GM21423 (cell line): ENCODE measurements at regions not wholly inside any gene's neighbourhood (a gene's known extent, or its start where the extent isn't known, plus 50 kb on each side); places are given as distances from the start of the nearest gene placed in this dataset.

Experiments
- ATAC-seq: cut with Tn5 transposase; IDR thresholded peaks from one replicate; pipeline ENCODE4 v1.9.1; 2021; ENCODE audit warnings: mild to moderate bottlenecking, moderate library complexity; ENCODE audit not compliant: unreplicated experiment

DNA sequence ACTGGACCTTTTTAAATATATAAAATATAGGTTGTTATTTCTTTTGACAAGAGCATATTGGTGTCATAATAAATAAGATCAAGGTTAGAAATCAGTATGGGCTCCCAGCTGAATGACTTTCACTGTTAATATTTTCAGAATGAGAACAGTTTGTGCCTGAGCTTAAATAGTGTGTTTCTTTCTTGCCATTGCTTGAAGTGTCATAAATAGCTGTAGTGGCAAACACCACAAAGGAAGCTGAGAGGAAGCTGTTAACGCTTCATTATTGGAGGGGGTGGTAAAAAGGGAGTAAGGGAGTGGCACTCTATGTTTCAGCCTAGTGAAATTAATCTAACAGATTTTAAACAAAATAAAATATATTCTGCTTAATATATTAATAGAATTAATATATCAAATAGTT is 1089.8 kb upstream of the NCAM2 start:
- no peak for ATAC-seq

DNA sequence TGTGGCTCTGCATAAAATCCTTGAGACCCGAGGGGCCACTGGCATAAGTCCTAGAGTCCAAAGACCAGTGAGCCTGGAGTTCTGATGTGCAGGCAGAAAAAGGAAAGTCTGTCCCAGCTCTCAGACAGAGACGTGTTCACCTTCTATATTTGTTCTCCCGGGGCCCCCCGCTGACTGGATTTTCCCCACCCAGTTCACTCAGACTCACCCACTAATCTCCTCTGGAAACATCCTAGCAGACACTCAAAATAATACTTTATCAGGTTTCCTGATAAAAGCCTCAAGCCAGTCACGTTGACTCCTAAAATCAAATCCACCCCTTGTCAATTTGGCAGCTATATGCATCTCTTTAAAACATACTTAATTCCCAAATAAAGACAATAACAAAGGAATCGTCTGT is 1084.2 kb upstream of the NCAM2 start:
- ATAC-seq = no peak

DNA sequence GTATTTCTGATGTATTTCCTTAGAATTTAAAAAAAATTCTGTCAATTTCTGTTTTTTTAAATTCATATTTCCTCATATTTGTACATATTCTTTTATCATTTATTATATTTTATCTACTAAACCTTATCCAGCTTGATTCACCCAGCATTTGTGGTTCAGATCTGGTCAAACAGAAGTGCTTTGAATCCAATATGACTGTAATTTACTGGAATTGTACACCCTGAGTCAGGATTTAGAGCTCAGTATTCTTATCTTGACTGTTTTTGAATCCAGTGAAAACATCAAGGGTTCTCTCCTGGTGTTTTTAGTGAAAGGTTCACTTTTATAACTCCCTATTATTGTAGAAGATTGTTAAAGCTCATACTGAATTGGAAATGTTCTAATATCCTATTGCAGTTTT is 1077.0 kb upstream of the NCAM2 start:
- no peak for ATAC-seq

DNA sequence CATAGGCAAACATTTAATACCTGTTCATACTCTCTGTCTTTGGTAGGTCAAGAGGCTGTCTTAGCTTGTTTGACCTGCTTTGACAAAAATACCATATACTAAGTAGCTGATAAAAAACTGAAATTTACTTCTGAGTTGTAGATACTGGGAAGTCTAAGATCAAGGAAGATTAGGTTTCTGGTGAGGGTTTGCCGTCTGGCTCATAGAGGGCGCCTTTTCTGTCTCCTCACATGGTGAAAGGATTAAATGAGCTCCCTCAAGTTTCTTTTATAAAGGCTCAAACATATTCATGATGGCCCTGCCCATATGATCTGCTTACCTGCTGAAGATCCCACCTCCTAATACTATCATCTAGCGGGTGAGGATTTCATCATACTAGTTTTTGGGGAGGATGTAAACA is 1076.1 kb upstream of the NCAM2 start:
- ATAC-seq = no peak

DNA sequence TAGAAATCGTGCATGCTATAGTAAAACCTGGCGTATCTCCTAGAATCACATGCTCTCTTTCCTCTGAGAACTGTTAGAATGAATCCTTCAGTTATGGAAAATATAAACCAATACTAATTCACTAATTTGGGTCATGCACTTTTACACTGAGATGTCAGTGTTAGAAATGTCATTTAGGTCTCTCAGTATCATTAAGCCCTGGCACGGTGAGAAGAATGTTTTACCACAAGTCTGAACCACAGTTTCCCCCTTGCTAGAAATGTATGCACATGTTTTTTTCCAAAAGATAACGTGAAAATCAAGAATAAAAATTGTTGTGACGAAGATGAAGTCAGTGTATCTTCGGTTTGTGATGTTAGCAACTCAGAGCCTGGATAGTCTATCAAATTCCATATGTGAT is 1062.7 kb upstream of the NCAM2 start:
- ATAC-seq = no peak

DNA sequence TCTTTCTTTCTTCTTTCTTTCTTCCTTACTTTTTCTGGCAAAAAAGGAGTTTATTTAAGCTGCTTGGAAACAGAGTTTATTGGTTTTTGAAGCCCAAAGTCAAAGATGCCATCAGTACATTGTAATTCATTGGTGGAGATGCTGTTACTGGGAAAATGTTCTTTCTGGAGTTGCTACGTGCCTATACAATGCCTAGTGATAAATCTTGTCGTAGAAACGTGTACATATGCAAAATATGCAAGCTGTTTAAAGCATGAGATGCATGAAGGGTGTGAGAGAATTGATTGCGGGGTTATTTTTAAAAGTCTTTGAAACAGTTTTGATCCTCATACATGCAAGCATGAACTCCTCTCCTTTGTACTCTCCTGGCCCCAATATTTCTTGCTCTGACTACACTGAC is 1060.6 kb upstream of the NCAM2 start:
- ATAC-seq = no peak

DNA sequence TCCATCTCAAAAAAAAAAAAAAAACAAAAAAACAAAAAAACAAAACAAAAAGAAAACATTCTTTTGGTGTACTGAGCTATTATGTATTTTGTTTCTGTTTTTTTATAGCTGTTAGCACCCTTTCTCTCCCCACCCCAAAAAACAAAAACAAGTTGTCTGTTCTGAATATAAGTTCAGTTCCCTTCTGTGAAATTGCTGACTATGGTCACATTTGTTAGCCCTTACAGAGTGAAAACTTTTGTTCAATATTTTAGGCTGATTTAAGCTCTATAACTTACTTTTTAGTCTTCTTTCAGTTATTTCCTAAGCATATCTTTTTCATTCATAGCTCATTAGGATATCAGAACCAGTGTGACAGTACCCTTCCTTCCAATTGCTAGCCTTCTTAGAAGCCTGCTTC is 1056.6 kb upstream of the NCAM2 start:
- ATAC-seq = no peak

DNA sequence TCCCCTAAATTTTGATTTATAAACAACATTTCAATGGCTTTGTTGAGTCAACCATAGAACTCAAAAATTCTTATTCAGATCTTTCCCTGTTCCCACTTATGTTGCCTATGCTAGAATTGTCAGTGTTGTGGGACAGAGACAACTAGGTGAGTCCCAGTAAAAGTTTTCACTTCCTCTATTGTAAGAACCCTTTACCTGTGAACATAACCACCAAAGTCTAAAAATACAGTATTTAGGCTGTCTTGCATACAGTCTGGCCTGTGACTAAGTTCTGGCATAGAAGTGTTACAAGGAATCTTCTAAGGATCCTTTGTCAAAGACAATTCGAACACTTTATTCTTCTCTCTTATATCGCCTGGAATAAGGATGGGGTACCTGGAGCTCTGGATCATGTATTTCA is 1047.9 kb upstream of the NCAM2 start:
- ATAC-seq = no peak

DNA sequence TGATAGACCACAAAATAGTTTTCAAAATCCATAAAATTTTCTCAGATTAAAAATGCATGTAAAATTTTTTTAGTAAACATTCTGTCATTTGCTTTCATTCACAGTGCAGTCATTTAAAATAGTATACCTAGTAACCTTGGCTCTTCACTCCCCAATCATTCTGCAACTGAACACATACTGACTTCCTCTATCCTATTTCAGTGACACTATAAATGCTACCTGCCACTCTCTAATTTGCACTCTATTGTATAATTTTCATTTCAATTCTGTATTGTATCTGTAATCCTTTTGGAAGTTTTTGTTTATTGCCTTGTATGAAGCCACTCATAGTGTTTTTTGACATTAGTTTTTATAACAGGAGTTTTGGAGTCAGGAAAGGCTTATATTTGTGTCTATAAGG is 1029.1 kb upstream of the NCAM2 start:
- no peak for ATAC-seq

DNA sequence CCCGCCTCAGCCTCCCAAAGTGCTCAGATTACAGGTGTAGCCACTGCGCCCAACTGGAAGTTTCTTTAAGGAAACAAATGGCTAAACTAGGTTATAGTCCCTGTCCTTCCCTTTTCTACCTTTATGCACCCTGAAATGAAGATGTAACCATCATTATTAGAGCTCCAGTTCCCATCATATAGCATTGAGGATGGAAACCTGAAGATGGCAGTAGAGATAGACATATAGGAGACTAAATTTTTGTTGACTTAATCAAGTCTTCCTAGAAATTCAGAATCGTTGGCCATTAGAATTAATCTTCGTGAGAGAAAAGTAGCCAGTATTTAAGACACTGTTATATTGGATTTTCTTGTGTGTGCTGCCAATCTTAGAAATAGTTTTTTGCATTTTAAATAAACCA is 1016.3 kb upstream of the NCAM2 start:
- no peak for ATAC-seq

DNA sequence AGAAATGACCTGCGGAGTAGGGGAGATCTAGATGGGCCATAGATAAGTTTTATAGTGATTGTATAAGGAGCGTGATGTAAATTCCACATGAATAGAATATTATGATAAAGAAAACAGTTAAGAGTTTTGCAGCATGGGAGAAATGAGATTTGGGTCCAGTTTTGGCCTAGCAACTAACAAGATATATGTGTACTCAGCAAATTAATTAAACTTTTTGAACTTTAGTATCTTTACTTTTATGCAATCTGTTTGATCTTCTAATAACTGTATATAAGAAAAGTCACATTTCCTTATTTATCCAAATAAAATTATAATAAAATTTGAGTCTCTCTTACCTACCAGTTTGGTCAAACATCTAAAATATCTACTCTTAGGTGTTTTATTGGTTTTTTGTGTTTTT is 1011.8 kb upstream of the NCAM2 start:
- ATAC-seq = no peak

DNA sequence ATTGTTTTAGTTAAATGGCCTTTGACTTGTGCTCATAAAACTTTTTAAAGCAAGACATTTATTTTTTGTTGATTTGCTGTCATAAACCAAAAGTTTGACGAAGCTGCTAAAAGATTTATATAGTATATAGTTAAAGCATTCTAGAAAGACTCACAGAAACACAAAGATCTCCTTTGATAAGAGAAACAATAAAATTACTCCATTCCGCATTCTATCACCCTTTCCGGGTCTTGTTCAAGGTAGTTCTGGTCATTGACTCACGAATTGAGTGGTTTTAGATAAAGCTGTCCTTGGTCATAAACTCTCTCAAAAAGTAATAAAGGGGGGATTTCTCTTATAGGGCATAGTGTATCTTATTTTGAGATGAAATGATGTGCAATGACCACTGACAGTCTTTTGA is 1010.5 kb upstream of the NCAM2 start:
- no peak for ATAC-seq

DNA sequence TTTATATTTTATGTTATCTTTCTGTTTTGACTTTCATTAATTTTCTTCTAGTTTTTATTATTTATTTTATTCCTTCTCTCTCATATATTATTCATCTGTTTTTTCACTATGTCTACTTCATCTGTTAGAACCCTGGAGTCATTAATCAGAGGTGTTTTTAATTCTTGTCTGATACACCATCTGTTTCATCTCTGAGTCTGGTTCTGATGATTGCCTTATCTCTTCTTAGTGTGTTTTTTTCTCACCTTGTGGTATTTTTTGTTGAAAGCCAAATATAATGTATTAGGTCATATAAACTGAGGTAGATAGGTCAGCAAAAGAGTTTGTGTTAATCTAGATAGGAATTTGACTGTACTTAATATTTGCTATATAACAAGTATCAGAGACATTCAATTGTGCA is 1005.7 kb upstream of the NCAM2 start:
- no peak for ATAC-seq

DNA sequence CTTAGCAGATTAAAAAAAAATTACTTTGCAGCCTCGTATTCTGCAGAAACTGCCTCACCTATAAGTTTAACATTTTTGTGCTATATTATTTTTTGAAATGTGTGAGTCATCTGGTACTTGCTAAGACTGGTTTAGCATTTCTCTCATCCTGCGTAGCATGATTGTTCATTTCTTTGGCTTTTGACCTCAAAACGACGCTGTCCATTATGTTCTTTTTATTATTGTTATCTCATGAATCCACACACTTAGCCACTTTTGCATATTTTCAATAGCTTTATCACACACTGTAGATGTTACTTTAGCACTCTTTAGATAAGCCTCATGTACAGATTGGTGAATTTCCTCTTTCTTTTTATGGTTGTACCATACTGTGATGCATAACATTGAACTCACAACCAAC is 1004.9 kb upstream of the NCAM2 start:
- no peak for ATAC-seq

DNA sequence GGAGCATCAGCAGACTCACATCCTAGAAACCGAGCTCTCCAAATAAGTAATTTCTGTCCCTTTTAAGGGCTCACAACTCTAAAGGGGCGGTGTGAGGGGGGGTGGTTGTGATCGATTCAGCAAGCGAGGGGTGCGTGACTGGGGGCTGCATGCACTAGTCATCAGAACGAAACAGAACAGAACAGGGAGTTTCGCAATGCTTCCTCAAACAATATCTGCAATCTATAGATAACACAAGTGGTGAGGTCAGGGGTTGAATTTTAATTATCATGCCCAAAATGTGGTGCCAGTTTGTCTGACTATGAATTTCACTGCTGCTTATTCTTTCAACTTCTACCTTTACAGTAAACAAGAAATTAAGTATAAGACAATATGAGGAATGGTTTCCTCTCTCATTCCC is 1003.0 kb upstream of the NCAM2 start:
- ATAC-seq = no peak

DNA sequence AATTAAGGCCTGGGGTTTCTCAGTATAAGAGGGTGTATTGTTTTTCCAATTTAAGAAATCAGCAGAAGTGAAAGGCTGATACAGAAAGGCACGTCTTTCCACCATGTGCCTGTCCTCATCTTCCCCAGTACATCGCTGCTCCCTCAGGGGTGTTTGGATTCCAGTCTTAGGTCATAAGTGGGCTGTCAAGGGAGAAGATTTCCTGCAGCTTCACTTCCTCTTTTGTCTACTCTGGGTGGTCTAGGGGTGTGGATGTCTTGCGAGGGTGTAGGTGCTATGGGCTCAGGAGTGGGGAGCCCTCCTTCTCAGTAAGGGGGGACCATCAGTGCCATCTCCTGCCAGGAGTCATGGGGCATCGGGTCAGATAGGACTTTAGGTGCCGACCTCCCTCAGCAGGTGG is 999.8 kb upstream of the NCAM2 start:
- ATAC-seq = no peak

DNA sequence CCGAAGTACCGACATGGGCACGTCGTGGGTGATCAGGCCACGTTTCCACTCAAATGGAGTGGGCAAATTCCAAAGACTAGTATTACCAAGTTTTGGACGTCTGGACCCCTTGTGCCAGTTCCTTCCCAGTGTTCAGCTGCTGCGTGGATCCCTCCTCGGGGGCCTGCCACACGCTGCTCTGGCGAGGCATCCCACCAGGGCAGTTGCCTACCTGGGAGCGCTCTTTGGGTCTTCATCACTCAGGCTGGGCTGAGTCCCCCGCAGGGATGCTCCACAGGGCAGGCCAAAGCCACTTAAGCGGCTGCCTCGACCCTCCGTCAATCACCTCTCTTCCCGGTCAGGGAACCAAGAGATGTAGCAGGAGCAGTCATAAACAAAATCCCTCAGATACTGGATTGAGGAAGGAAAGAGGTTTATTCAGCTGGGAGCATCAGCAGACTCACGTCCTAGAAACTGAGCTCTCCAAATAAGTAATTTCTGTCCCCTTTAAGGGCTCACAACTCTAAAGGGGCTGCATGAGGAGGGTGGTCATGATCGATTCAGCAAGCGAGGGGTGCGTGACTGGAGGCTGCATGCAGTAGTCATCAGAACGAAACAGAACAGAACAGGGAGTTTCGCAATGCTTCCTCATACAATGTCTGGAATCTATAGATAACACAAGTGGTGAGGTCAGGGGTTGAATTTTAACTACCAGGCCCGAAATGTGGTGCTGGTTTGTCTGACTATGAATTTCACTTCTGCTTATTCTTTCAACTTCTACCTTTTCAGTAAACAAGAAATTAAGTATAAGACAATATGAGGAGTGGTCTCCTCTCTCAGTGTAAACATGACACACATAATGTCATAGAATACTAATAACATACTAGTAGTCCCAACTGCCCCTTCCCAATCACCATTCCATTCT is 998.6 kb upstream of the NCAM2 start:
- peak; percentile 79 for ATAC-seq

DNA sequence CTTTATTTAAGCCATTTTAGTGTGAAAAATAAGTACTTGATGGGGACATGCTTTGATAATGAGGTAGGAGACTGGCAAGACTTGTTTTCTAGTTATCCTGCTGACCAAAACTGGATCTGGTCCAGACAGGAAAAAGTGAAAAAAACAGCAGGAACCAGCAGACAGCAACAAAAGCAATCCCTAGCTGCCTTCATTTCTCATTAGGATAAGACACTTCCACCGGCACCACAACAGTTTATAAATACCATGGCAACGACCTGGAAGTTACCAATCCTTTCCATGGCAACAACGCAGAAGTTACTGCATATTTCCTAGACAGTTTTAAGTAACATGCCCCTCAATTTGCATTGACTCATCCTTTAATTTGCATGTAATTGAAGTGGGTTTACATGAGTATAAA is 993.8 kb upstream of the NCAM2 start:
- ATAC-seq = no peak

DNA sequence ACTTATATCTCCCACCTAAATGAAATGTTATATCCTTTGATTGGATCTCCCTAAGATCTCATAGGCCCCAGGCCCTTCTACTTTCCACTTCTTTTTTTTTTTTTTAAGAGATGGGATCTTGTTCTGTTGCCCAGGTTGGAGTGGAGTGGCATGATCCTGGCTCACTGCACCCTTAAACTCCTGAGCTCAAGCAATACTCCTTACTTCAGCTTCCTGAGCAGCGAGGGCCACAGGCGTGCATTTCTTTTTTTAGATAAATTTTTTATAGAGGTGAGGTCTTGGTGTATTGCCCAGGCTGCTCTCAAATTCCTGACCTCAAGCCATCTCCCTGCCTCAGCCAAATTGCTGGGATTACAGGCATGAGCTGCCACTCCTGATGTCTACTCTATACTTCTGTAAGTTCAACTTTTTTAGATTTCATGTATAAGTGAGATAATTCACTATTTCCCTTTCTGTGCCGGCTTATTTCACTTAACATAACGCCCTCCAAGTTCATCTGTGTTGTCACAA is 987.5 kb upstream of the NCAM2 start:
- no peak for ATAC-seq

DNA sequence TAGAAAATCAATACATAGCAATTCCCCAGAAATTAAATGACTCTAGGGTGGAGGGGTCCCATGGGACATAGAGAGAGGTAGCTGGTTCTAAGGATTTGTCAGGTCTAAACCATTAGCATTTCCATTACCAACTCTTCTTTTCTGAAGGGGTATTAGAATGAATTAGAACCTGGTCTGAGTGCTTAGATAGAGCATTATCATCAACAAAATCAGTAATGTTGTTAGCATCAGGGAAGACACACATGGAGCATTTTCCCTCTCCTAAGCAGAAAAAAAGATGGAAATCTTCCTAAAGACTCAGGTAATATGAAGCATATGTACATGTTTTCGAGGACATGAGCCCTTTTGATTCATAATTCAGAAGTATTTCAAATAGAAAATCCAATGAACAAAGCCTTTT is 984.4 kb upstream of the NCAM2 start:
- ATAC-seq = no peak

DNA sequence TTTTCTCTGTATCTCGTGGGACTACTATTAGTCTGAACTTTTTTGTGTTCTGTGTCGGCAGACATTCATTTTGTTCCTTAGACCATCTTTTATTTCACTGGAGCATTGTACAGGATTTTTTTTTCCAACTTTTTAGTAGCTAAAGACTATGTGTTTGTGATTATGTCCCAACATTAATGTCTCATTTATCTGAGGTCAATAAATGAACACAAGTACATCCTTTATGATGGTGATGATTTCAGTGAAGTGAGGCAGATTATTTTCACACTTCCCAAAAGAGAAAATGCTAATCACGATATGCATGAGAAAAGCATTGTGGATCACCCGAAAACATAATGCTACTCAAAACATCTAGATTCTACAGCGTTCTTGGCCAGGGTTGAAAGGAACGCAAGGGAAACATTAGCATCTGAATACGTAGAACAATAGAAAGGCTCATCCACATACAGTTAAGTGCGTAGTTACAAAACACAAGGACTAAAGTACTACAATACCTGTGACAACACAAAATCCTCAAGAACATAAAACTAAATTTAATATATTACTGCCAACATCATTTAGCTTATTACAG is 981.7 kb upstream of the NCAM2 start:
- no peak for ATAC-seq

DNA sequence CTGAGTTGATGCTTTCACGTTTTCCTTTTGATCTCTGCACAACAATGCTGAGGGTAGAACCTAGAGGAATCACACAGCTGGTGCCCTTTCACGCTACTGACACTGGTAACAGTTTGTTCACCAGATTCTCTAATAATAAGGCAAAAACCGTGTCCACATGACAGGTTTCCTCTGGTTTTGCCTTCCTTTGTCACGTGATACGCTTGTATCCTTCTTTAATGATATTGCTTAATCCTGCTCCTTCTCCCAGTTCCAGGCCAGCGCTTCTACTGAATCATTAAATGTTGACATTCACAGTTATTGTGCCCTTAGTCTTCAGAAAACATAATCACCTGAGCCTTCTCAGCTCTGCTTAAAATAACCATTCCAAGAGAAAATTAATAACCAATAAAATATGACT is 978.2 kb upstream of the NCAM2 start:
- ATAC-seq = no peak

DNA sequence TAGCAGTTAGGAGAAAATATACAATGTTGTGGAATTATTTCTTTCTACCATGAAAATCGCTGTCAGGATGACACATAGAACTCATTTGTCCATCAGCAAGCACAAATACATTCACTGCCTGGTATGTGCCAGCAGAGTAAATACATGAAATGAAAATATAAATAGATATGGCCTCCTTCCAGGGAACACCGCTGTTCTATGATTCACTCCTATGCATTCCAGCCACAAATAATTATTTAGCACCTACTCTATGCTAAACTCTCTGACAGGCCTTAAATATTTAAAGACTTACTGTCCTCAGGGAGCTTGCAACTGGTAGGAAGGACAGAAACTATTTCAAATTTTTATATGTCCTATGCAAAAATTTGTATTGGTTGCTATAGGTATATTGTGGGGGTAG is 975.0 kb upstream of the NCAM2 start:
- no peak for ATAC-seq
